ENCODE measurements at regions not wholly inside any gene's neighbourhood (a gene's known extent, or its start where the extent isn't known, plus 50 kb on each side); places are given as distances from the start of the nearest gene placed in this dataset.
"Not testable (repeated sequence)": the region's sequence is repeated elsewhere in the genome, so short reads cannot be mapped to it uniquely, and the experiment has no call there.

- DNase-seq (ENCODE audit: low read depth, low spot score), result no peak
These were observed 54.0 kb upstream of the ANKRD28 start for GRCh38 chr3:15851735-15852134.

- DNase-seq (ENCODE audit: low read depth, low spot score), result peak; percentile 30
These were observed 61.0 kb upstream of the ANKRD28 start for GRCh38 chr3:15858547-15859506.

- peak; percentile 54 for DNase-seq (ENCODE audit: low read depth, low spot score)
These were observed 61.8 kb upstream of the ANKRD28 start for GRCh38 chr3:15859507-15860013.

GRCh38 chr3:15860014-15860934, 62.5 kb upstream of the ANKRD28 start:
- no peak for DNase-seq (ENCODE audit: low read depth, low spot score)

GRCh38 chr3:15861163-15861562, 63.4 kb upstream of the ANKRD28 start:
- DNase-seq (ENCODE audit: low read depth, low spot score), result no peak

GRCh38 chr3:15872807-15873206, 75.0 kb upstream of the ANKRD28 start:
- DNase-seq (ENCODE audit: low read depth, low spot score), result no peak

- DNase-seq (ENCODE audit: low read depth, low spot score), result no peak
These were observed 75.6 kb upstream of the ANKRD28 start for GRCh38 chr3:15873415-15873814.

GRCh38 chr3:15875016-15875689, 77.4 kb upstream of the ANKRD28 start:
- no peak for DNase-seq (ENCODE audit: low read depth, low spot score)

- no peak for DNase-seq (ENCODE audit: low read depth, low spot score)
These were observed 78.9 kb upstream of the ANKRD28 start for GRCh38 chr3:15876669-15877068.

- DNase-seq (ENCODE audit: low read depth, low spot score), result no peak
These were observed 80.0 kb upstream of the ANKRD28 start for GRCh38 chr3:15877813-15878212.

- not testable (repeated sequence) for DNase-seq (ENCODE audit: low read depth, low spot score)
These were observed 82.0 kb upstream of the ANKRD28 start for GRCh38 chr3:15879787-15880186.

GRCh38 chr3:15882577-15882976, 84.8 kb upstream of the ANKRD28 start:
- DNase-seq (ENCODE audit: low read depth, low spot score), result no peak

GRCh38 chr3:15884132-15884531, 86.4 kb upstream of the ANKRD28 start:
- no peak for DNase-seq (ENCODE audit: low read depth, low spot score)

GRCh38 chr3:15886521-15886920, 88.7 kb upstream of the ANKRD28 start:
- no peak for DNase-seq (ENCODE audit: low read depth, low spot score)

- DNase-seq (ENCODE audit: low read depth, low spot score), result no peak
These were observed 89.5 kb upstream of the ANKRD28 start for GRCh38 chr3:15887261-15887660.

GRCh38 chr3:15889936-15890335, 92.2 kb upstream of the ANKRD28 start:
- no peak for DNase-seq (ENCODE audit: low read depth, low spot score)

- no peak for DNase-seq (ENCODE audit: low read depth, low spot score)
These were observed 94.8 kb upstream of the ANKRD28 start for GRCh38 chr3:15892311-15893227.

GRCh38 chr3:15894382-15894781, 96.6 kb upstream of the ANKRD28 start:
- no peak for DNase-seq (ENCODE audit: low read depth, low spot score)

- DNase-seq (ENCODE audit: low read depth, low spot score), result no peak
These were observed 98.7 kb upstream of the ANKRD28 start for GRCh38 chr3:15896500-15896899.

GRCh38 chr3:15899388-15899787, 101.6 kb upstream of the ANKRD28 start:
- no peak for DNase-seq (ENCODE audit: low read depth, low spot score)
